ENCODE measurements at regions not wholly inside any gene's neighbourhood (a gene's known extent, or its start where the extent isn't known, plus 50 kb on each side); places are given as distances from the start of the nearest gene placed in this dataset.

GRCh38 chr3:44111482-44111881 lies 130.2 kb upstream of the TOPAZ1 start:
- Histone ChIP-seq H3K9me3 (ENCODE audit: control insufficient read depth, insufficient read depth, low read length) (no peaks in the 10 kb centered on the region), H4K20me1 (ENCODE audit: insufficient read depth, low read length) (no peaks in the 10 kb centered on the region), H3K36me3 (ENCODE audit: control insufficient read depth, insufficient read depth, low read length) (no peaks in the 10 kb centered on the region), H3K18ac (ENCODE audit: low read depth, low read length) (no peak overlapping the region), H3K79me1 (ENCODE audit: low read depth in 1 of 2, low read length in 2 of 2) (no peaks in the 10 kb centered on the region), H3K23ac (ENCODE audit: low read depth, low read length) (no peak overlapping the region), H2BK15ac (ENCODE audit: low read depth, low read length) (no peak overlapping the region), H3K4me3 (ENCODE audit: insufficient read depth, low read depth, low read length) (no peak overlapping the region), H3K14ac (replicated peaks; ENCODE audit: low read depth, low read length) (no peak overlapping the region), H3K9me1 (ENCODE audit: insufficient read depth, low read length) (no peaks in the 10 kb centered on the region), H3K27me3 (ENCODE audit: control insufficient read depth, insufficient read depth, low read length) (peaks cover 10% of the 10 kb centered on the region), H2AK5ac (ENCODE audit: low read depth, low read length) (no peak overlapping the region), H2BK20ac (ENCODE audit: low read depth, low read length) (no peak overlapping the region), H3K56ac (ENCODE audit: extremely low read depth, insufficient read depth, low read length) (no peak overlapping the region), H3K9ac (ENCODE audit: low read depth, low read length) (no peak overlapping the region), H3K4me1 (ENCODE audit: control insufficient read depth, insufficient read depth, low read length) (no peaks in the 10 kb centered on the region), H4K91ac (ENCODE audit: insufficient read depth, low read depth, low read length) (no peak overlapping the region), H4K5ac (ENCODE audit: low read depth, low read length) (no peak overlapping the region), H3K4ac (ENCODE audit: low read depth, low read length) (no peak overlapping the region), H2BK120ac (ENCODE audit: low read depth, low read length) (no peak overlapping the region), H4K8ac (ENCODE audit: low read depth in 2 of 2, low read length in 2 of 2) (no peak overlapping the region), H2AFZ (replicated peaks; ENCODE audit: low read length, poor library complexity) (no peak overlapping the region), H2AK9ac (replicated peaks; ENCODE audit: low read depth, low read length, poor library complexity) (no peak overlapping the region), H3K27ac (ENCODE audit: insufficient read depth, low read length) (no peak overlapping the region), H3K4me2 (ENCODE audit: low read depth, low read length) (no peak overlapping the region), H2BK5ac (ENCODE audit: low read depth, low read length, poor library complexity, severe bottlenecking) (no peak overlapping the region)
- POLR2A ChIA-PET (ENCODE audit: unreplicated experiment), result no interaction called here
- no peak for DNase-seq
- WGBS, 2 experiments (ENCODE audit: extremely low coverage in 2 of 2, insufficient read length in 1 of 2), result 22% methylated on average over 1 of the region's 2 CpGs; no CpG with 5 or more reads in 1 of the 2 experiments
- CTCF ChIA-PET, result no interaction called here
- no TSS peak for BruUV-seq (replicated peaks)
- no peak for TF ChIP-seq RCOR1 (IDR thresholded peaks at IDR 0.05; ENCODE audit: insufficient replicate concordance, low read length)
- TF ChIP-seq BHLHE40 (IDR thresholded peaks at IDR 0.05; ENCODE audit: low read depth, low read length), result no peak
- TF ChIP-seq CHD1 (IDR thresholded peaks at IDR 0.05; ENCODE audit: low read depth, low read length), result no peak
- no peak for TF ChIP-seq ELK1 (IDR thresholded peaks at IDR 0.05; ENCODE audit: borderline replicate concordance, low read depth, low read length)
- no peak for TF ChIP-seq SMC3 (IDR thresholded peaks at IDR 0.05; ENCODE audit: low read depth, low read length)
- no peak for TF ChIP-seq CTCF (conservative IDR thresholded peaks at IDR 0.05; ENCODE audit: low read depth, low read length)
- no peak for TF ChIP-seq MAZ (IDR thresholded peaks at IDR 0.05; ENCODE audit: borderline replicate concordance, low read depth, low read length)
- TF ChIP-seq RAD21 (IDR thresholded peaks at IDR 0.05; ENCODE audit: low read length), result no peak
- TF ChIP-seq RFX5 (IDR thresholded peaks at IDR 0.05; ENCODE audit: low read depth, low read length), result no peak
- TF ChIP-seq MXI1 (IDR thresholded peaks at IDR 0.05; ENCODE audit: borderline replicate concordance, low read depth, low read length), result no peak
- TF ChIP-seq MAFK (IDR thresholded peaks at IDR 0.05; ENCODE audit: low read depth, low read length), result no peak
- TF ChIP-seq NFE2L2 (IDR thresholded peaks at IDR 0.05; ENCODE audit: low read depth, low read length), result no peak
- intact Hi-C loops (cut with micrococcal nuclease), result loop anchor here (10.0 kb wide), 1 partner anchor 257 kb away; no protein-coding TSS in a partner anchor
- ATAC-seq (ENCODE audit: low read depth), result no peak
- in situ Hi-C loops (cut with MboI; ENCODE audit: low sequenced_read_pairs), result no loop called here
- dilution Hi-C loops (cut with HindIII; ENCODE audit: low sequenced_read_pairs, unreplicated experiment), result no loop called here

All from IMR-90 (cell line).